NCI-H1092 treated with DMSO at 0.1 percent for 48 hours (cell line): ENCODE measurements at regions not wholly inside any gene's neighbourhood (a gene's known extent, or its start where the extent isn't known, plus 50 kb on each side); places are given as distances from the start of the nearest gene placed in this dataset.

Source experiments
- DNase-seq: peaks from one replicate; lab custom pipeline; 2025; lab: John Stamatoyannopoulos, UW

DNA sequence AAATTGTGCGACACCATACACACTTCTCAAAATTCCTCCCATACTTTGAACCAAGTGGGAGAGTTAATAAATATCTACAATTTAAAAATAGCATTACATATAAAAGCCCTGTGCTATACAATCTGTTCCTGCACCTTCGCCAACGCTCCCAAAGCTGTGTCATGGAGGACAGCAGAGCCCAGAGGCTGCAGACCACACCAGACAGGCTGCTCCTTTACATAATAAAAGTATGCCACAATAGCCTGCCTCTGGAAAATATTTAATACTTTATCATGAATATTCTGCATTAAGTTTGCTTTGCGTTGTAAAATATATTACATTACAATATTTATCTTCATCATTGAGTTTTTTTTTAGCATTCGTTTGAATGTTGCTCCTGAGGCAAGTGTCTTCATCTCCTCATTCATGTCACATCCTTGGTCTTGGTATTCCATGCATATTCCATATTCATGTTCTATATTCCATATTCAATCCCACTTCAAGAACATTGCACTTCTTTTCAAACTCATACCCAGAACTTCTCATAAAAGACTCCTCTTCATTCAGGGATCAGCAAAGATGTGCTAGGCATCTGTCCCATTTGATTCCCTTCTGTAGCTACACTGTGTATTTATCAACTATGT, 663.9 kb downstream of the POM121L12 start:
- DNase-seq = no peak

- no peak for DNase-seq
Measured at GRCh38 chr7:53719122-53719521, 683.7 kb downstream of the POM121L12 start.

DNA sequence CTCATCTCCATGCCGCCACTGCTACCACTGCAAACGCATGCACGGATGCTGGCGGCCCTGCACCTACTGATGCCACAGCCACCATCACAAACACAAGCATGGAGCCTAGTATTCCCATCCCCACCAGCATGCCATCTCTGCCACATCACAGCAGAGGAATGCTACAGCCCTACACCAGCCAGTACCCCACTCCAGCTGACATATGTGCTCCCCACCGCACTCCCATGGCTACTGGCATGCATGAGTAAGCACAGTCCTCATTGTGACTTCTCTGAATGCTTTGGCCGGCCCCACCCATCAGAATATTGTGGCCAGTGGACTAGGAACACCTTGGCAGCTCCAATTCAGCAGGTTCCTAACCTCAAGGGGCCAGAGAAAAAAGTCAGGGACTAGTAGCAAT, 705.5 kb downstream of the POM121L12 start:
- no peak for DNase-seq

DNA sequence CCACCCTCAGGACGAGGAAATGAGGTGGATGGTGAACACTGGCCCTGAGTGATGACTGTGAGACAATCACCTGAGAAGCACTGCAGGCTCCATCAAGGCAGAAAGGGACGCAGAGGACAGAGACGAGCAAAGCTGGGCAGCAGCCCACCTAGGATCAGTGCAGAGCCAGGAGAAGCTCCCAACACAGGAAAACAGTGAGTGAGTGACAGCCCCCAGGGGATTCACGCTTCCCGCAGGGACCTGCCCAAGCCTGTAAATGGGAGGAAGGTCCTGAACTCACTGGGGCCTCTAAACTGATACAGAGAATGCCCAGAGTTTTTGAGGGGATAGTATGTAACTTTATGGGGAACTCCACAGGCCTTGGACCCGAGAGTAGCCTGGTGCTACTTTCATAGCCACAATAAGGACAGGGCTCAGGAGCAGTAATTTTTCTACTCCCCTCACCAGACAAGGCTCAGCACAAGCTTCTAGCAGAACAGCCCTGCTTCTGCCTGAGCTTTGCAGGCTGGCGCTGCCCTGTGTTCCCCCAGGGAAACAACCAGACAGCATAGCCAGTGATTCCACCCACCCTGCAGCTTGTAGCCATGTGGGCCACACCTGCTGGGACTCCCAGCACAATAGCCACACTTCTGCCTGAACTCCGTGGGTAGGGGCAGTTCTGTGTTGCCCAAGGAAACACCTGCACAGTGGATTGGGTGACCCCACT, 708.4 kb downstream of the POM121L12 start:
- DNase-seq = no peak

DNA sequence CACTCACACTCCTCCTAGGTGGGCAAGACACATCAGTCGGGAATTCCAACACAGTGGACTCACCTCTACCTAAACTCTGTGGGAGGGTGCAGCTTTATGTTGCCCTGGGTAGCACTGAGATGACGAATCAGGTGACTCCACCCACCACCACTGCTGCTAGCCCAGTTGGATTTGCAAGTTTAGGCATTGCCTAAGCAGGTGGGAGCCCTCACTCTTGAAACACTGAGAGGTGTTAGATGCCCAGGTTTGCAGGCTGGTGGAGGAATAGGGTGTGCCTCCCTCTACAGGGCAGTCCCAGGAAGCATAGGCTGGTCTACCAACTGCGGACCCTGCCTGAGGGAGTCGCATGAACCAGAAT, 708.9 kb downstream of the POM121L12 start:
- DNase-seq = no peak

DNA sequence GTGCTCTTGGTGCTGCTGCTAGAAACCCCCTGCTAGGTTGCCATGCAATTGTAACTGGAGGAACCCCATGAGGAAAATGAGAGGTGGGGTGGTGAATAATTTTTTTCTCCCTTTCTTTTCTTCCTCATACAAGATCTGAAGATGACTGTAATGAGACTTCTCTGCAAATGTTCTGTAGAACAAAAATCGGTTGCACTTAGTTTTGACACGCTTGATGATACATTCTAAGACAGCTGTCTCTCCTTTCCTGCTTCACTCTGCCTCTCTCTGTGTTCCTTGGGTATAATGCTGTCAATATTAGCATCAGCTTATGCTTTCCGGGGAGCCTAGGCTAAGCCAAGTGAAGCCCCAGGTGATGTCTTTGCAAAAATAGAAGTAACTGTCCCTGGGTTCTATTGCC, 721.5 kb downstream of the POM121L12 start:
- no peak for DNase-seq

- DNase-seq = no peak
Measured at GRCh38 chr7:53768186-53768585, 732.8 kb downstream of the POM121L12 start.

DNA sequence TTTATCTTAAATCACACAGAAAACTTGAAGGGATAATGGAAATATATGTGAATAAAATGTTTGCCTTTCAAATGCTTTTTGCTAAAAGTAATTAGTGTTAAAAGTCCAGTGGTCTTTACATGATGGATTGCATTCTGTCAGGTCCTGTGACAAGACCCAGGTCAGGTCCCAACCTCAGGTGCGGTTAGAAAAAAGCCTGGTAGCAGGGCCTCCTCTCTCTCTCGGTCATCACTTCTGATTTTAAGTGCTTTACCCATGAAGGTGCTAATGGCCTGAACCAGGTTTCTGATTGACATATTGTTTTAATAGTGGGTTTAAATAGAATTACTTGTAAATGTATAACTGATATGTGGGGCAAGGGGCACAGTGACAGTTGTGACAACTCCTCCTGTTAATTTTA, 736.3 kb downstream of the POM121L12 start:
- DNase-seq = no peak

DNA sequence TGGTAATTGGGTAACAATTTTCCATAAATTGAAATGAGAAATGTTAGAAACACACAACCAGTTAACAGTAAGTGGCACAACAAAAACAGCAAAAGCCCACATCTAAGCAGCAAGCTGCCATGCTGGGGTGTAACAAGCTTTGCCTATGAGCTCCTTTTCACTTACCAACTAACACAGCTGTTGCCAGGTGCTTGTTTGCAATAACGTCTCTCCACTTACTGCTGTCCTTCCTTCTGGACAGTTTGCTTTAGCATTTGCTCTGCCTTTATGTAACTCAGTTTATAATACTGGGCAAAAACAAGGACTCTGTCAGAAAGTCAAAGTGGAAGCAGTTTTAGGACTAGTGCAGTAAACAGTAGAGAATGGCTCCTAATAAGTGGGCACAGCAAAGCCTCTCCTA, 740.9 kb downstream of the POM121L12 start:
- DNase-seq = no peak

DNA sequence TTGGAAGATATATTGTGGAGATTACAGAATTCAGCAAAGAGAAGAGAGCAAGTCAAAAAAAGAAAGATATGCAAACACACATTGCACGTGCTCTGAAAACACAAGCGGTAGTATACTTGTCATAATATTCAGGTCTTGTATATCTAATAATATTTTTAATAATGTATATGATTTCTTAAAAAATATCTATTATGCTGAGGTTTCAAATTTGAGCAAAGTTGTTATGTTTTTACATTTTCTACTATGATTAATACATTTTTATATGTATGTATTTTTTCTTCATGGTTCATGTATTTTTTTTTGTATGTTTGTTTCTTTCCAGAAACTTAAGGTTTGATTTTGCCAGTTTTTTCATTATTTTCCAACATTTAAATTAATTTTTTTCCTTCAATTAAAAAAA, 752.4 kb upstream of the VSTM2A start:
- DNase-seq = no peak

- DNase-seq = no peak
Measured at GRCh38 chr7:53794816-53795215, 747.4 kb upstream of the VSTM2A start.

- no peak for DNase-seq
Measured at GRCh38 chr7:53800746-53801145, 741.4 kb upstream of the VSTM2A start.

- DNase-seq = no peak
Measured at GRCh38 chr7:53806119-53806518, 736.1 kb upstream of the VSTM2A start.

GRCh38 chr7:53811555-53812079, 730.6 kb upstream of the VSTM2A start:
- no peak for DNase-seq

GRCh38 chr7:53812135-53812534, 730.0 kb upstream of the VSTM2A start:
- no peak for DNase-seq

DNA sequence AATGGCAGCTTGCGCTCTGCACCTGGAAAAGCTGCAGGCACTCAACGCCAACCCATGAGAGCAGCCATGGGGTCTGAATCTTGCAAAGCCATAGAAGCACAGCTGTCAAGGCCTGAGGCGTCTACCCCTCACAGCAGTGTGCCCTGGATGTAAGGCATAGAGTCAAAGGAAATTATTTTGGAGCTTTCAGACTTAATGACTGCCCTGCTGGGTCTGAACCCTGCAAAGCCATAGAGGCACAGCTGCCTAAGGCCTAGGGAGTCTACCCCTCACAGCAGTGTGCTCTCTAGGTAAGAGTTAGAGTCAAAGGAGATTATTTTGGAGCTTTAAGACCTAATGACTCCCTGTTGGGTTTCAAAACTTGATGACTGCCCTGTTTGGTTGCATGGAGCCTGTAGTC, 706.9 kb upstream of the VSTM2A start:
- no peak for DNase-seq

- DNase-seq = no peak
Measured at GRCh38 chr7:53877688-53878087, 664.5 kb upstream of the VSTM2A start.

GRCh38 chr7:53900856-53901528, 641.2 kb upstream of the VSTM2A start:
- DNase-seq = no peak

GRCh38 chr7:53904355-53904754, 637.8 kb upstream of the VSTM2A start:
- DNase-seq = no peak

- no peak for DNase-seq
Measured at GRCh38 chr7:53917637-53918036, 624.5 kb upstream of the VSTM2A start.

- no peak for DNase-seq
Measured at GRCh38 chr7:53920011-53920410, 622.2 kb upstream of the VSTM2A start.

- no peak for DNase-seq
Measured at GRCh38 chr7:53940483-53940882, 601.7 kb upstream of the VSTM2A start.

- no peak for DNase-seq
Measured at GRCh38 chr7:53947732-53948131, 594.4 kb upstream of the VSTM2A start.
